GM18519 (cell line): ENCODE measurements at regions not wholly inside any gene's neighbourhood (a gene's known extent, or its start where the extent isn't known, plus 50 kb on each side); places are given as distances from the start of the nearest gene placed in this dataset.

ENCODE experiments used
- ATAC-seq: cut with Tn5 transposase; IDR thresholded peaks from one replicate; pipeline ENCODE4 v1.9.1; 2021; ENCODE audit warnings: mild to moderate bottlenecking, moderate library complexity; ENCODE audit not compliant: unreplicated experiment, low FRiP score

DNA sequence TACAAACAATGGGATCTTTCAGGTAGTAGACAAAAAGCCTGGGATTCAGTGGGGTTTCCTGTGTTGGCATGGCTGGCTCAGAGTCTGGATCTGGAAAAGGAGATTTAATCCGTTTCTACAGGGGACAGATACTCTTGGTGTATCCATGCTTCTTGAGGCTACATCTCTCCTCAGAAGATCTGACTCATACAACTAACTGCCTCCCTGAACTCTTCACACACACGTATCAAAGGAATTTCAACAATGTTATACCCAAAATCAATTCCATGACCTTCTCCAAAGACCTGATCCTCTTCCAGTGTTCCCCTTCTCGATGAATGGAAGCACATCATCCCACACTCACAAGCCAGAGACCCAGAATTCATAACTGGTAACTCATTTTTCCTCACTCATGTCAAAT is 435.3 kb upstream of the NBEA start:
- ATAC-seq, result no peak

DNA sequence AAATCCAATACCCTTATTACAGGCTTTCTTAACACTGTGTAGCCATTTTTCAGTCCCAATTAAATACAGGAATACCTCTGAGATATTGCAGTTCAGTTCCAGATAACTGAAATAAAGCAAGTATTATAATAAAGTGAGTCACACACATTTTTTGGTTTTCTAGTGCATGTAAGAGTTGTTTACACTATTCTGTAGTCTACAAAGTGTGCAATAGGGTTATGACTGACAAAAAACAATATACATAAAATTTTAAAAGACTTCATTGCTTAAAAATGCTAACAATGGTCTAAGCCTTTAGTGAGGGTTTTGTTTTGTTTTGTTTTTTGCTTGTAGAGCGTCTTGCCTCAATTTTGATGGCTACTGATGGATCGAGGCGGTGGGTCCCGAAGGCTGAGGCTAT is 434.4 kb upstream of the NBEA start:
- ATAC-seq, result no peak

DNA sequence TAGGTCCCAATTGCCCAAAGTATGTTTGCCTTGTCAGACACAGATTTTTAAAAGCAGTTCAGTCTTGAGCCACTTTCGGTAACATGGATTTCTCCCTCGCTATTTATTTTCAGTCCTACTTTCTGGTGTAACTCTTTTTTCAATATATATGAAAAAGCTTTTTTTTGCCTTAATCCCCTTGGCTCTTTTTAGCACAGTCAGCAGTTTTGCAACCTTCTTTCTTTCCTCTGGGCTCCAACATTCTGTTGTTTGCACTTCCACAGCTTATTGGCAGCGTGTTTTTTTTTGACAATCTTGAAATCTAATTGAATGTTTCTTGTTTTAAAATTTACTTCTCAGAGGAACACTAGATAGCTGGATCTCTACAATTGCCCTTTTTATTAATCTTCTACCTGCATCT is 429.3 kb upstream of the NBEA start:
- ATAC-seq, result no peak

DNA sequence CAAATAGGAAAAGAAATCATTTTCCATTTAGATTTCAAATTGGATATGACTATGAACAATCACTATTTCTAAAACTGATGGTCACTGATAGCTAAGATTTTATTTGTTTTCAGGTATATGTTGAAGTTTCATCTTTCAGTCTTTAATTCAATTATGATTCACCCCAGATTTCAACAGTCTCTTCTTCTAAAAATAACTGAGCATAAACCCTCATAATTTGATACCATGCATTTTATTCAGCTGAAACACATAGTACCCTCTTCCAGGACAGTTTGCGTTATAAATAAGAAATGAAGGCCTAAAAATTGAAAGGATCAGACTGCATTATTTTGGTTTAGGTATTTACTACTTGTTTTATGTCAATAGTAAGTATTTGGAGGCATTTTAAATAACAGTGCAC is 428.5 kb upstream of the NBEA start:
- ATAC-seq, result no peak

DNA sequence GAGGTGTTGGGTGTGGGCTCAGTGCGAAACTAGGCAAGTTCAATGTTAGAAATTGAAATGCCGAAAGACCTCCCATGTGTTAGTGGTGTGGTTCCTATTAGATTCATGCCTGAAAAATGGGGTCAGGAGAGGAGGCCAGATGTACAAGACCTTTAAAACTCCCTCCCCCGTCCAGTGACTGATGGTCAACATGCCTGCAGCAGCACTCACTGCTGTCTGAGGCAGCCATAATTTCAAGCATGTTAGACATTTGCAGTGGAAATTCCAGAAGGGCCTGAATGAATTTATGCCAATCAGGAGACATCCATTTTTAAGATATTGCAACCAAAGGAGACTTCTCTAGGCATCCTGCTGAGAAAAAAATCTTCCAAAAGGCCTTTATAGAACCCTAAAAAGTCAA is 426.9 kb upstream of the NBEA start:
- ATAC-seq, result no peak

GRCh38 chr13:34521171-34521570 is 420.9 kb upstream of the NBEA start:
- no peak for ATAC-seq

DNA sequence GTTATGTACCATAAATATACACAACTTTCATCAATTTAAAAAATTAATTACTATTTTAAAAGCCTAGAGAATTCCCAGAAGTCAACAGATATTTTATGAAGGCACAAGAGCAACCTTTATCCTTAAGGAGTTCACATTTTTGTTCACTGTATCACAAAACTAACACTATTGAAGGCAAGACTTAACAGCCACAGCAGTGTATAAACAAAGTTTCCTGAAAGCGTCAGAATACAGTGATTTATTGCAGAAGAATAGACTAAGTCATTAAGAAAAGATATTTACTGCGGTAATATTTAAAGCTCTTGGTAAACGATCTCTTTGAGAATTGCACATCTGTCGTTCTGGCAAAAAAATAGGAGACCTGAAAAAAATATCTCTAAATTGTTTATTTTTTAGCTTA is 419.3 kb upstream of the NBEA start:
- no peak for ATAC-seq

DNA sequence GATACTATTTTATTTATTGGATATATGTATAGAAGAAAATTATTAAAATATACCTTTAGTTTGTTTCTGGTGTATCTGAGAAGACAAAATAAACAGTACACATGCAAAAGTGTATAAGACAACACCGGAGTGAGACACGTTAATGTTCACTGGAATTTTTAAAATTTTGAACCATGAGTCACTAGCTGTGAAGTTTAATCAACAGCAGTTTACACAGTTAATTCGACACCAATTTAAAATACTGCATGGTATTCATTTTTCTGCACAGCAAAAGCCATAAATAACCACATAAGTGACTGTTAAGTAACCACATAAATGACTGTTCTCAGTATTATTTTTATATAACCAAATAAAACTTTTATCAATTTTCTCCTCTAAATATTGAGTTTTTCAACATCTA is 418.7 kb upstream of the NBEA start:
- no peak for ATAC-seq

DNA sequence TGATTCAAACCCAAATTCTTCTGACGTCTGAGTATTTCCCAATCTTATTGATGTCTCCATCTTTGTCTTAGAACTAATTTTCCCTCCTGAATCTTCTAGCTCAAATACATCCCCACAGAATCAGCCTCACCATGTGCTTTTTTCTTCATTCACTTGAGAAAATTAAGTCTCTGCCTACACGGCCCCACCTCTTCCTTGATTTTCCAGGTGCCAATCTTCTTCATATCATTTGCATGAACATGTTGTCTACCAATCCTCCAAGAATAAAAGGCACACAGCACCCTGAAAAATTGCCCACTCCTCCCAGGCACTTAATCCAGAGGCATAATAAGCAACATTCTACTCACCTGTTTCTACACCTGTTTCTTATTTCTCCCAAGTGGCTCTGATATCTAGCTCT is 408.1 kb upstream of the NBEA start:
- ATAC-seq, result no peak

GRCh38 chr13:34542321-34542720 is 399.7 kb upstream of the NBEA start:
- no peak for ATAC-seq

- no peak for ATAC-seq
These were observed 398.2 kb upstream of the NBEA start for GRCh38 chr13:34543836-34544235.

DNA sequence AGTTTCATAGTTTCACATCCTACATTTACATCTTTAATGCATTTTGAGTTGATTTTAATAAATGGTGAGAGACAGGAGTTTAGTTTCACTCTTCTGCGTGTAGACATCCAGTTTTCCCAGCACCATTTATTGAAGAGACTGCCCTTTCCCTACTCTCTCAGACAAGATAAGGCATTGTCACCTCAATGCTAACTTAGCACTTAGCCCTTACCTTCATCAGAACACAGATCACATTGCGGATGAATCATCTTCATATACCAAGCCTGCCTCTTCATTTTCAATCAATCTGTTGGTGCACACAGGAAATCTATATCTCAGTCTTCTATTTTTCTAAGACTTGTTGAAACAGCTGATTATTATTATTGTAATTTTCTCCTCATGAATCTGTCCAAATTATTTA is 396.6 kb upstream of the NBEA start:
- no peak for ATAC-seq

DNA sequence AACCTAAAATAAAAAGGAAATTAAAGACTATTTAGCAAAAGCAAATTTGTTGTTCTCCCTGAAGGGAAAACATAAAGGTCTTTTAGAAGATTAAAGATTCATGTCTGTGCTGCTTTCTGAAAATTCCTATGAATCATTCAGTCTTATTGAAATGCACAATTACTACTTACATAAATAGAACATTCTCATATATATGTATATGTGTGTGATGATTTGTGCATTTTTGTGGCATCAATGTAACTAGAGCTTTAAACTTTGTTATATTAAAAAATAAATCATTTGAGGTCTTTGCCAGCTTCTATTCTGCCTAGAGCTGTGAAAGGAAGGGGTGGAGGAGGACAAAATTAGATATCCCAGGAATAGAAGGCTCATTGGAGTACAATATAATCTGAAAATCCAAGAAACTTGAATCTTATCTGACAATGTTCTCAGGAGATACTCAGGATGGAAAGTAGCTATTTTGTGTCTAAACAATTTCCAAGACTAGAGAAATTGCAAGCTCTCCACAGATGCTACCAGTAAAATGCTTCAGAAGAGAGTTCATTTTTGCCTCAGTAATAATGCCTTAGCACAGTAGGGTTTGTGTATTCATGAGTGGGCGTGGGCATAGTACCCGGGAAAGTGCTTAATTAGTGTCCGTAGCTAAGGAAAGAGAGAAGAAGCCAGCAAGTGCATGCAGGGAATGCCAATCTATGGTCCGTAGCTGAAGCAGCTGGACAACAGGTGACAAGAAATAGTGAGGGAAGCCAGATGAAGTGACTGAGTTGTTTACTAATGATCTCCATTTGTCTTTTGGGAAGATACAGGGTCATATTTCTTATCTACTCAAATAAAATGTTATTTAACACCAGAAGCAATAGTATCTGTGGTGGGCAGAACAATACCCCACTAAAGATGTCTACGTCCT is 395.5 kb upstream of the NBEA start:
- no peak for ATAC-seq

DNA sequence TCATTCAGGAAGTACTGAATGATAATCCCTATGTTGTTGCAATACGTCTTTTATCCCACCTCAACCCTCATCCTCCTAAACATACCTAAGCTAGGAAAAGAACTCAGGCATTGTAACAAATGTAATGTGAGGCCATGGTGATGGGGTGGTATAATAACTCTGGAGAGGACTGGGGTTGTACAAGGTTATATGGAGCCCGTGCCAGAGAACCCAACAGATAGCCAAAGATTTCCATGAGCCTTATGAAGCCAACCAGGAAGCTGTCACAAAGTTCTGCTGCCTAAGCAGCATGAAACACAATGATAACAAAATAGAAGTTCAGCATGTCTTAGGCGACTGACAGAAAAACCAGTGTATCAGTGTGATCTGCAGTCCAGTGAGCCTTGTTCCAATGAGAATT is 394.1 kb upstream of the NBEA start:
- ATAC-seq, result no peak

- no peak for ATAC-seq
These were observed 388.7 kb upstream of the NBEA start for GRCh38 chr13:34553376-34553775.

DNA sequence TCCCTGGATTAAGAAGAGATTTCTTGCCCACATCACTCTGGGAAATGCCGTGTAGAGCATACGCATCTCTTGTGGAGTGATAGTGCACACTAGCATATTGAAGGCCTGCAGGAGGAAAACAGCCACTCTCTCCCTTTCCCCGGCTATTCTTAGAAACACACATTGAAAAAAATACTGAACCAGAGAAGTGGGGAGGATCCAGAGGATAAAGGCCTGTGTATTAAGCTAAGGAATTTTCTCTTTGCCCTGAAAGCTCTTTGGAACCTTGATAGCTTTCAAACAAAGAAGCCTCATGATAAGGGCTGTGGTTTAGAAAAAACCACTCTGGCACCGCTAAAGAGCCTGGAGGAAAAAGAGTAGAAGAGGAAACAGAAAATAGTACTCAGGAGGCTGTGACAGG is 386.1 kb upstream of the NBEA start:
- no peak for ATAC-seq

GRCh38 chr13:34561033-34561432 is 381.0 kb upstream of the NBEA start:
- ATAC-seq, result no peak

- no peak for ATAC-seq
These were observed 374.5 kb upstream of the NBEA start for GRCh38 chr13:34567597-34567996.

GRCh38 chr13:34570698-34571353 is 371.2 kb upstream of the NBEA start:
- ATAC-seq, result no peak

DNA sequence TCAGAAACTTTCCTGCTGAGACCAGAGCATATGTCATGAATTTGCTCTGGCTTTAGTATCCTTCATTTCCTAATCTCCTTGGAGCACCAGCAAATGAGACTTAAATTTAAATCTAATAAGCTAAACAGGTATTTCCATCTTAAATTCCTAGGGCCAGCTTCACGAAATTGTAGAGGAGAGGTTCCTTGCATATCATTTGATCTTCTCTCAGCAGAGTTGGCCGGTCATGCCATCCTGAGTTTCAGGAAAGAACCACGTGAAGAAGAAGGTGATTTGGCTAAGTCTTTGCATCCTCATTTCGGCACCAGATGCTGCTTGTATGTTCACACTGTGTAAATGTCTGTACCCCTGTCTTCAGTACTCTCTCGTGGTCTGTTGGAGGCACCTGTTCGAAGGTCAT is 370.4 kb upstream of the NBEA start:
- no peak for ATAC-seq

GRCh38 chr13:34577051-34577450 is 365.0 kb upstream of the NBEA start:
- ATAC-seq, result no peak

GRCh38 chr13:34578471-34578870 is 363.6 kb upstream of the NBEA start:
- ATAC-seq, result no peak
